ENCODE measurements at regions not wholly inside any gene's neighbourhood (a gene's known extent, or its start where the extent isn't known, plus 50 kb on each side); places are given as distances from the start of the nearest gene placed in this dataset.

DNA sequence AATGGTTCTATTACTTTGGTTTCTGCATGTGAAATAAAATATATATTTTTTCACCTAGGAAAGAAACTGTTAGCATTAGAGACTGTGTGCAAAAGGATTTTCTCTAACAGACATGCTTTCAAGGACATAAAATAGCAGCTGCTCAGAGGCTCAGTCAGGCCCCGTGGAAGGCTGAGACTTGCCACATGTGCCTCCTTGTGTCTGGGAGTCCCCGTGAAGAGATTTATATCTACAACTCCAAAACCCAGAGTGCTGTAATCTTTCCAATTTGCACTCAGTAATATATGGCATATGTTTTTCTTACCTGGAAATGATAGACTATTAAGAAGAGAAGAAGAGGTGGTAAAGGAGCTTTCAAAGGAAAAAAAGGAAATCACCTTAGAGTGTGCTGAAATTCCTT, 371.6 kb upstream of the OBI1 start:
- no peak overlapping the region for H3K18ac ChIP-seq (ENCODE audit: extremely low read depth, low read length)
- H3K4me3 ChIP-seq (ENCODE audit: extremely low read depth in 1 of 4, insufficient read depth in 2 of 4, low read depth in 3 of 4, low read length in 4 of 4) = no peak overlapping the region
- ChIA-PET CTCF (ENCODE audit: partially characterized antibody) (interaction anchor here (1.3 to 1.9 kb wide), 2 partner anchors 20 to 25 kb away, joined by 3 to 5 read pairs; no protein-coding TSS in a partner anchor), POLR2A (ENCODE audit: partially characterized antibody) (no interaction called here)
- H4K5ac ChIP-seq (ENCODE audit: insufficient read length, low read depth, low read length) = no peak overlapping the region
- no peaks in the 10 kb centered on the region for H3K4me1 ChIP-seq (replicated peaks in 1 of 4; ENCODE audit: control insufficient read depth in 3 of 4, insufficient read depth in 4 of 4, low read length in 3 of 4)
- 93% methylated on average over 2 of the region's 2 CpGs; no CpG with 5 or more reads in 1 of the 2 experiments for WGBS, 2 experiments (ENCODE audit: extremely low coverage in 1 of 2, insufficient coverage in 1 of 2, insufficient read length in 1 of 2, insufficient replicate concordance in 2 of 2, low coverage in 1 of 2, low lambda C conversion rate in 2 of 2, missing lambda C conversion rate in 1 of 2)
- H3K79me1 ChIP-seq (ENCODE audit: low read depth, low read length) = no peaks in the 10 kb centered on the region
- no peak overlapping the region for H3K56ac ChIP-seq (replicated peaks; ENCODE audit: insufficient read length, low read depth, low read length)
- no peak overlapping the region for H2BK15ac ChIP-seq (ENCODE audit: low read length)
- no peaks in the 10 kb centered on the region for H4K20me1 ChIP-seq (replicated peaks in 1 of 2; ENCODE audit: control insufficient read depth in 1 of 2, insufficient read depth in 2 of 2, low read length in 2 of 2)
- H2AK5ac ChIP-seq (ENCODE audit: low read depth, low read length) = no peak overlapping the region
- H4K91ac ChIP-seq (replicated peaks; ENCODE audit: insufficient read length, low read length) = no peak overlapping the region
- H2BK20ac ChIP-seq (ENCODE audit: low read length) = no peak overlapping the region
- DNase-seq (ENCODE audit: low read depth in 1 of 2, low spot score in 2 of 2) (no peak), FAIRE-seq (no peak)
- H2BK5ac ChIP-seq (ENCODE audit: low read depth, low read length) = no peak overlapping the region
- no peak overlapping the region for H3K4ac ChIP-seq (replicated peaks; ENCODE audit: insufficient read length, low read depth, low read length)
- H2BK120ac ChIP-seq (replicated peaks; ENCODE audit: low read depth, low read length) = no peak overlapping the region
- no peak overlapping the region for H4K8ac ChIP-seq (ENCODE audit: extremely low read depth, insufficient read depth, low read length)
- H3K9me3 ChIP-seq (ENCODE audit: insufficient read depth in 2 of 2, low read depth in 1 of 2, low read length in 1 of 2) = no peaks in the 10 kb centered on the region
- no peaks in the 10 kb centered on the region for H3K79me2 ChIP-seq (ENCODE audit: control insufficient read depth in 1 of 2, insufficient read depth in 2 of 2, low read length in 2 of 2)
- no peaks in the 10 kb centered on the region for H3K36me3 ChIP-seq (ENCODE audit: control insufficient read depth in 2 of 4, insufficient read depth in 4 of 4, low read length in 3 of 4)
- no peak overlapping the region for H2AFZ ChIP-seq (ENCODE audit: low read length)
- no peak overlapping the region for H3K27ac ChIP-seq (ENCODE audit: low read depth, low read length)
- H3K23me2 ChIP-seq (ENCODE audit: low read depth, low read length) = no peaks in the 10 kb centered on the region
- no peak overlapping the region for H2BK12ac ChIP-seq (ENCODE audit: low read depth, low read length)
- H3K4me2 ChIP-seq (ENCODE audit: insufficient read depth in 1 of 2, low read depth in 2 of 2, low read length in 2 of 2) = no peak overlapping the region
- TF ChIP-seq TAF1 (IDR thresholded peaks at IDR 0.05; ENCODE audit: low read depth, low read length) (no peak), SIN3A (conservative IDR thresholded peaks at IDR 0.05 in 1 of 2, IDR thresholded peaks at IDR 0.05 in 1 of 2; ENCODE audit: low read depth in 1 of 2, low read length in 2 of 2) (no peak), HDAC2 (IDR thresholded peaks at IDR 0.05; ENCODE audit: borderline replicate concordance in 1 of 2, low read depth in 2 of 2, low read length in 2 of 2) (no peak), CREB1 (IDR thresholded peaks at IDR 0.05) (no peak), NRF1 (IDR thresholded peaks at IDR 0.05; ENCODE audit: low read depth, low read length) (no peak), CTBP2 (IDR thresholded peaks at IDR 0.05; ENCODE audit: borderline replicate concordance, insufficient read depth, insufficient read length, low read length) (no peak), TCF12 (IDR thresholded peaks at IDR 0.05; ENCODE audit: low read depth, low read length) (no peak), SUZ12 (IDR thresholded peaks at IDR 0.05; ENCODE audit: low read length) (no peak)
- TF ChIP-seq, protein P1, sequence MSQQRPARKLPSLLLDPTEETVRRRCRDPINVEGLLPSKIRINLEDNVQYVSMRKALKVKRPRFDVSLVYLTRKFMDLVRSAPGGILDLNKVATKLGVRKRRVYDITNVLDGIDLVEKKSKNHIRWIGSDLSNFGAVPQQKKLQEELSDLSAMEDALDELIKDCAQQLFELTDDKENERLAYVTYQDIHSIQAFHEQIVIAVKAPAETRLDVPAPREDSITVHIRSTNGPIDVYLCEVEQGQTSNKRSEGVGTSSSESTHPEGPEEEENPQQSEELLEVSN (IDR thresholded peaks at IDR 0.05) = no peak
- TF ChIP-seq, protein P2, sequence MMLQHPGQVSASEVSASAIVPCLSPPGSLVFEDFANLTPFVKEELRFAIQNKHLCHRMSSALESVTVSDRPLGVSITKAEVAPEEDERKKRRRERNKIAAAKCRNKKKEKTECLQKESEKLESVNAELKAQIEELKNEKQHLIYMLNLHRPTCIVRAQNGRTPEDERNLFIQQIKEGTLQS (IDR thresholded peaks at IDR 0.05; ENCODE audit: insufficient read depth, low read depth, low read length) = no peak
- no peak overlapping the region for H3K23ac ChIP-seq (ENCODE audit: insufficient read length)
- H3K14ac ChIP-seq (ENCODE audit: insufficient read length) = no peak overlapping the region
- H3K27me3 ChIP-seq (replicated peaks in 1 of 4; ENCODE audit: control insufficient read depth in 3 of 4, extremely low read depth in 1 of 4, insufficient read depth in 3 of 4, low read length in 3 of 4) = no peaks in the 10 kb centered on the region
- no peak overlapping the region for H3K9ac ChIP-seq (replicated peaks in 1 of 4; ENCODE audit: extremely low read depth in 1 of 4, low read depth in 3 of 4, low read length in 3 of 4)

Measured in H1 (cell line).